Mucosa of descending colon (tissue), 3 donors: ENCODE measurements at regions not wholly inside any gene's neighbourhood (a gene's known extent, or its start where the extent isn't known, plus 50 kb on each side); places are given as distances from the start of the nearest gene placed in this dataset.

Experiments used
- ATAC-seq: fragments of 200-7000 bp; cut with Tn5 transposase; one replicate; pipeline ENCODE4 v1.9.1; 2020; ENCODE audit warnings: mild to moderate bottlenecking, moderate library complexity
- DNase-seq, 3 donors: peaks; one replicate each; pipeline ENCODE4 v3.0.0-alpha.2; 2020
- H3K36me3 ChIP-seq: fragments of 200-600 bp; one replicate; pipeline ENCODE4 v1.8.0; 2021; ENCODE audit warnings: low read depth, mild to moderate bottlenecking
- H3K4me1 ChIP-seq: fragments of 200-600 bp; one replicate; pipeline ENCODE4 v1.8.0; 2021; ENCODE audit warnings: low read depth, mild to moderate bottlenecking
- H3K4me3 ChIP-seq: fragments of 200-600 bp; one replicate; pipeline ENCODE4 v1.8.0; 2021; ENCODE audit warnings: mild to moderate bottlenecking
- H3K9me3 ChIP-seq: fragments of 200-600 bp; one replicate; pipeline ENCODE4 v1.8.0; 2021; ENCODE audit warnings: mild to moderate bottlenecking
- intact Hi-C, 2 donors: fragments of 100-400 bp; cut with DNase I in 1 of 2; cut with micrococcal nuclease in 1 of 2; formaldehyde crosslinking; loops; one replicate each; pipeline versions ENCODE4 v1.11.0 to v1.11.1; 2022; cut with DNase I, micrococcal nuclease
- TF ChIP-seq, protein P1 (sequence below): fragments of 200-600 bp; IDR thresholded peaks from one replicate; pipeline ENCODE4 v1.8.0; 2022; ENCODE audit warnings: antibody characterized with exemption, mild to moderate bottlenecking
- donor health status: DM: no; HTN: no; CAD: no; lungs with moderate emphysema.
- donor health status: DM: no; HTN: no; CAD: no.
- donor health status: DM: no; HTN: yes; CAD: no.

GRCh38 chr2:397521-397920 is 109.6 kb upstream of the ALKAL2 start:
- Histone ChIP-seq H3K9me3 (no peaks in the 10 kb centered on the region), H3K4me1 (no peaks in the 10 kb centered on the region), H3K36me3 (no peaks in the 10 kb centered on the region), H3K4me3 (no peak overlapping the region)
- TF ChIP-seq, protein P1, sequence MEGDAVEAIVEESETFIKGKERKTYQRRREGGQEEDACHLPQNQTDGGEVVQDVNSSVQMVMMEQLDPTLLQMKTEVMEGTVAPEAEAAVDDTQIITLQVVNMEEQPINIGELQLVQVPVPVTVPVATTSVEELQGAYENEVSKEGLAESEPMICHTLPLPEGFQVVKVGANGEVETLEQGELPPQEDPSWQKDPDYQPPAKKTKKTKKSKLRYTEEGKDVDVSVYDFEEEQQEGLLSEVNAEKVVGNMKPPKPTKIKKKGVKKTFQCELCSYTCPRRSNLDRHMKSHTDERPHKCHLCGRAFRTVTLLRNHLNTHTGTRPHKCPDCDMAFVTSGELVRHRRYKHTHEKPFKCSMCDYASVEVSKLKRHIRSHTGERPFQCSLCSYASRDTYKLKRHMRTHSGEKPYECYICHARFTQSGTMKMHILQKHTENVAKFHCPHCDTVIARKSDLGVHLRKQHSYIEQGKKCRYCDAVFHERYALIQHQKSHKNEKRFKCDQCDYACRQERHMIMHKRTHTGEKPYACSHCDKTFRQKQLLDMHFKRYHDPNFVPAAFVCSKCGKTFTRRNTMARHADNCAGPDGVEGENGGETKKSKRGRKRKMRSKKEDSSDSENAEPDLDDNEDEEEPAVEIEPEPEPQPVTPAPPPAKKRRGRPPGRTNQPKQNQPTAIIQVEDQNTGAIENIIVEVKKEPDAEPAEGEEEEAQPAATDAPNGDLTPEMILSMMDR: no peak
- DNase-seq (no peak), ATAC-seq (no peak)
- intact Hi-C loops: no loop called here

DNA sequence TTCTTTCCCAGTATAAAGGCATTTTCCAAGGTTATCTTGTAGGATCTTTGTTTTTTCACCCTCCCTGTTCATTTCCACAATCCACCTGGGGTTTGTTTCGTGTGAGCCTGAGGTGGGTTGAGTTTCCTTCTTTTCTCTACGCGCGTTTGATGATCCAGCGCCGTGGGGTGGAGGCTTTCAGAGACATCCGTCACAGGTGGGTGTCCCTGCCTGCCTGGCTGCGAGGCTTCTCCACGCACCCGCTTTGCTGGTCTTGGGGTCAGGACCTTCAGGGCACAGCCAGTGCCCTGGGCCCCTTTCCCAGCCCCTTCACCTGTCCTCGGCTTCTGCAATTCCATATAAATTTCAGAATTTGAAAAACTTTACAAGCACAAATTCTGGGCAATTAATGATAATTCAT is 109.0 kb upstream of the ALKAL2 start:
- Histone ChIP-seq H3K4me1 (no peaks in the 10 kb centered on the region), H3K4me3 (no peak overlapping the region), H3K9me3 (no peaks in the 10 kb centered on the region), H3K36me3 (no peaks in the 10 kb centered on the region)
- no peak for ATAC-seq
- TF ChIP-seq, protein P1: no peak
- intact Hi-C loops: no loop called here
- DNase-seq: no peak

DNA sequence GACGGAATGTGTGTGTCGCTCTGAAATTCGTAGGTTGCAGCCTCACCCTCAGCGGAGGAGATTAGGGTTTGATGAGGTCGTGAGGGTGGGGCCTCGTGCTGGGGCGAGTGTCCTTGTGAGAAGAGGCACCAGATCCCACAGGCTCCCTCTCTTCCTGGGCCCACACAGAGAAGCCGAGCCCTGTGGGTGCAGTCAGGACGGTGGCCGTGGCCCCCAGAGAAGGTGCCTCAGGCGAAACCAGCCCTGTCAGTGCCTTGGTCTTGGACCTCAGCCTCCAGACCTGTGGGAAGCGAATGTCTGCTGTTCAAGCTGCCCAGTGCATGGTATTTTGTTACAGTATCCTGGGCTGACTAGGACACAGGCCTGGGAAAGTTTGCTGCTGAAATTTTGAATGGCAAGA is 108.0 kb upstream of the ALKAL2 start:
- ATAC-seq (no peak), DNase-seq (no peak)
- no peak overlapping the region for H3K4me3 ChIP-seq
- H3K9me3 ChIP-seq: no peaks in the 10 kb centered on the region
- H3K36me3 ChIP-seq: no peaks in the 10 kb centered on the region
- intact Hi-C loops: no loop called here
- TF ChIP-seq, protein P1: no peak
- no peaks in the 10 kb centered on the region for H3K4me1 ChIP-seq

DNA sequence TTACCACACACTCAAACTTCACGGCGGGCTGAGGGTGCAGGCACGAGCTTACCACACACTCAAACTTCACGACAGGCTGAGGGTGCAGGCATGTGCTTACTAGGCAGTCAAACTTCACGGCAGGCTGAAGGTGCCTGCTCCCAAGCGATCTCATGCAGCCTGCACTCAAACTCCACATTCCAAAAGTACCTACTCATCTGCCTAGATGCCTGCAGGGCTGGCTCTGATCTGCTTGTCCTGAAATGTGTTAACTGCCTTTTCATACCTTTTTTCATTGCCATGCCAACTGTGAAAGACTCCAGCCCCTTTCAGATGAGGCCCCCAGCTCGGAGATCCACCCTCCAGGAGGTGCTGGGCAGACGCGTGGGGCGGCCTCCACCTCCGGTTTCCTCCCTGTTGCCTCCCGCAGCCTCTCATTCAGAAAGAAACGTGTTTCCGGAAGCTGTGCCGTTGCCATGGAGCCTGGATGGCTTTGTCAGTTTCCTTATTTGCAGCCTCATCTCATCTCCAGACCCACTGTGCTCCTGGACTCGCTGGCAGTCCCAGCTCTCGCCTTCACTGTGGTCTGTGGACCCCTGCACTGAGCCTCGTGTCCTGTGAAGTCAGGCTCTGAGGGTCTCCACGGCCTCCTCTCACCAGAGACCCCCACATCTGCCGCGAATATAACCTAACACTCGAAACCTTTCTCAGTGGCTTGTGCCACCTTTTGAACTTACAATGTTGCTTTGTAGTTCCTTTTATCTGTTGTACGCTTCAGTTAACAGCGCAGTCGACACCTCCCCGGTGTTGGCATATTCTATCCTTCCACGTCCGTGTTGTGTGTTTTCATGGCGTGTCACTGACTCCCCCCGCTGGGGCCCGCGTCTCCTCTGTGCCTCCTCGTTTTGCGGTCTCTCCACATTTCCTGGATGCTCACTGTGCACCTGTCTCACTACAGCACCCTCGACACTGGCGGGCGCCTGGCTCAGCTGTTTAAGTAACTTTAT is 106.1 kb upstream of the ALKAL2 start:
- Histone ChIP-seq H3K36me3 (no peaks in the 10 kb centered on the region), H3K4me1 (no peaks in the 10 kb centered on the region), H3K9me3 (no peaks in the 10 kb centered on the region), H3K4me3 (no peak overlapping the region)
- TF ChIP-seq, protein P1: no peak
- peak; percentile 30 to 69 (median 36) for DNase-seq
- intact Hi-C loops: no loop called here
- peak; percentile 61 for ATAC-seq

DNA sequence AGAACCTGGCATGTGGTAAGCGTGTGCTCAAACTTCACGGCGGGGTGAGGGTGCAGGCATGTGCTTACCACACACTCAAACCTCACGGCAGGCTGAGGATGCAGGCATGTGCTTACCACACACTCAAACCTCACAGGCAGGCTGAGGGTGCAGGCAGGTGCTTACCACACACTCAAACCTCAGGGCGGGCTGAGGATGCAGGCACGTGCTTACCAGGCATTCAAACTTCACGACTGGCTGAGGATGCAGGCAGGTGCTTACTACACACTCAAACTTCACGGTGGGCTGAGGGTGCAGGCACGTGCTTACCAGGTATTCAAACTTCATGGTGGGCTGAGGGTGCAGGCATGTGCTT is 105.0 kb upstream of the ALKAL2 start:
- ATAC-seq: no peak
- Histone ChIP-seq H3K4me3 (no peak overlapping the region), H3K36me3 (no peaks in the 10 kb centered on the region), H3K9me3 (no peaks in the 10 kb centered on the region), H3K4me1 (no peaks in the 10 kb centered on the region)
- intact Hi-C loops: no loop called here
- DNase-seq: no peak
- TF ChIP-seq, protein P1: no peak
